Adrenal gland (tissue), 5 donors: ENCODE measurements at regions not wholly inside any gene's neighbourhood (a gene's known extent, or its start where the extent isn't known, plus 50 kb on each side); places are given as distances from the start of the nearest gene placed in this dataset.

Experiments used
- POLR2A ChIP-seq, 2 donors: fragments of 450-650 bp; IDR thresholded peaks; one replicate each; pipeline ENCODE4 v1.6.1; 2017; ENCODE audit warnings: antibody characterized with exemption in 2 of 2, mild to moderate bottlenecking in 2 of 2, moderate library complexity in 1 of 2
- TF ChIP-seq, protein P1 (sequence below), 6 experiments: fragments of 450-650 bp in 4 of 6; fragments of 200-600 bp in 2 of 6; sonication (generic) in 1 of 6; IDR thresholded peaks; 1 replicate in 5 of 6; 2 replicates in 1 of 6; pipeline versions ENCODE4 v1.5.1 to v1.8.0; 2016 to 2021; ENCODE audit warnings: antibody characterized with exemption in 6 of 6, mild to moderate bottlenecking in 2 of 6, moderate library complexity in 1 of 6
- donor health status: DM: no; HTN: no; CAD: no.

DNA sequence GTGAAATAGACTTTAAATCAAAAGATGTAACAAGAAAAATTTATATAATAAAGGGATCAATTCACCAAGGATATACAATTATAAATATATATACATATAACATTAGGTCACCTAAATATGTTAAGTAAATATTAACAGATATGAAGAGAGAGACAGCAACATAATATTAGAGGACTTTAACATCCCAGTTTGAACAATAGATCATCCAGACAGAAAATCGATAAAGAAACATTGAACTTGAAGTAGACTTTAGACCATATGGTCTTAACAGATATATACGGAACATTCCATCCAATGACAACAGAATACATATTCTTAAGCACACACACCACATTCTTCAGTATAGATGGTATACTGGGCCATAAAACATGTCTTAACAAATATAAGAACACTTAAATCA lies 649.6 kb upstream of the SETBP1 start:
- TF ChIP-seq, protein P1, sequence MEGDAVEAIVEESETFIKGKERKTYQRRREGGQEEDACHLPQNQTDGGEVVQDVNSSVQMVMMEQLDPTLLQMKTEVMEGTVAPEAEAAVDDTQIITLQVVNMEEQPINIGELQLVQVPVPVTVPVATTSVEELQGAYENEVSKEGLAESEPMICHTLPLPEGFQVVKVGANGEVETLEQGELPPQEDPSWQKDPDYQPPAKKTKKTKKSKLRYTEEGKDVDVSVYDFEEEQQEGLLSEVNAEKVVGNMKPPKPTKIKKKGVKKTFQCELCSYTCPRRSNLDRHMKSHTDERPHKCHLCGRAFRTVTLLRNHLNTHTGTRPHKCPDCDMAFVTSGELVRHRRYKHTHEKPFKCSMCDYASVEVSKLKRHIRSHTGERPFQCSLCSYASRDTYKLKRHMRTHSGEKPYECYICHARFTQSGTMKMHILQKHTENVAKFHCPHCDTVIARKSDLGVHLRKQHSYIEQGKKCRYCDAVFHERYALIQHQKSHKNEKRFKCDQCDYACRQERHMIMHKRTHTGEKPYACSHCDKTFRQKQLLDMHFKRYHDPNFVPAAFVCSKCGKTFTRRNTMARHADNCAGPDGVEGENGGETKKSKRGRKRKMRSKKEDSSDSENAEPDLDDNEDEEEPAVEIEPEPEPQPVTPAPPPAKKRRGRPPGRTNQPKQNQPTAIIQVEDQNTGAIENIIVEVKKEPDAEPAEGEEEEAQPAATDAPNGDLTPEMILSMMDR (IDR thresholded peaks at IDR 0.05), result no peak
- TF ChIP-seq POLR2A (IDR thresholded peaks at IDR 0.05), result no peak
